ENCODE measurements at regions not wholly inside any gene's neighbourhood (a gene's known extent, or its start where the extent isn't known, plus 50 kb on each side); places are given as distances from the start of the nearest gene placed in this dataset.

GRCh38 chr14:97177635-97178034, 380.5 kb downstream of the VRK1 start:
- DNase-seq (ENCODE audit: low spot score in 2 of 2) (no peak), ATAC-seq (replicated peaks; ENCODE audit: extremely low read depth, poor library complexity, severe bottlenecking) (no peak)
- Mint-ChIP-seq H3K36me3 (ENCODE audit: insufficient read depth) (no peaks in the 10 kb centered on the region), H3K4me3 (no peak overlapping the region), H3K9me3 (no peaks in the 10 kb centered on the region), H3K4me1 (peaks cover 34% of the 10 kb centered on the region), H3K27me3 (no peaks in the 10 kb centered on the region), H3K27ac (ENCODE audit: low read depth) (peak overlapping the region; percentile 70)

GRCh38 chr14:97178781-97179180, 381.6 kb downstream of the VRK1 start:
- Mint-ChIP-seq H3K9me3 (no peaks in the 10 kb centered on the region), H3K27ac (ENCODE audit: low read depth) (no peak overlapping the region), H3K4me1 (peaks cover 34% of the 10 kb centered on the region), H3K27me3 (no peaks in the 10 kb centered on the region), H3K36me3 (ENCODE audit: insufficient read depth) (no peaks in the 10 kb centered on the region), H3K4me3 (no peak overlapping the region)
- ATAC-seq (replicated peaks; ENCODE audit: extremely low read depth, poor library complexity, severe bottlenecking): no peak
- no peak for DNase-seq (ENCODE audit: low spot score in 2 of 2)

GRCh38 chr14:97179573-97179972, 382.4 kb downstream of the VRK1 start:
- Mint-ChIP-seq H3K4me1 (peaks cover 34% of the 10 kb centered on the region), H3K27ac (ENCODE audit: low read depth) (no peak overlapping the region), H3K36me3 (ENCODE audit: insufficient read depth) (no peaks in the 10 kb centered on the region), H3K9me3 (no peaks in the 10 kb centered on the region), H3K4me3 (no peak overlapping the region), H3K27me3 (no peaks in the 10 kb centered on the region)
- no peak for ATAC-seq (replicated peaks; ENCODE audit: extremely low read depth, poor library complexity, severe bottlenecking)
- no peak for DNase-seq (ENCODE audit: low spot score in 2 of 2)

GRCh38 chr14:97180304-97181200, 383.4 kb downstream of the VRK1 start:
- Mint-ChIP-seq H3K36me3 (ENCODE audit: insufficient read depth) (no peaks in the 10 kb centered on the region), H3K27ac (ENCODE audit: low read depth) (no peak overlapping the region), H3K9me3 (no peaks in the 10 kb centered on the region), H3K4me1 (peaks cover 39% of the 10 kb centered on the region), H3K27me3 (no peaks in the 10 kb centered on the region), H3K4me3 (no peak overlapping the region)
- ATAC-seq (replicated peaks; ENCODE audit: extremely low read depth, poor library complexity, severe bottlenecking): no peak
- no peak for DNase-seq (ENCODE audit: low spot score in 2 of 2)

GRCh38 chr14:97185186-97185585, 388.0 kb downstream of the VRK1 start:
- H3K27ac Mint-ChIP-seq (ENCODE audit: low read depth): no peak overlapping the region
- no peak overlapping the region for H3K4me3 Mint-ChIP-seq
- no peaks in the 10 kb centered on the region for H3K27me3 Mint-ChIP-seq

GRCh38 chr14:97187916-97188315, 390.7 kb downstream of the VRK1 start:
- ATAC-seq (replicated peaks; ENCODE audit: extremely low read depth, poor library complexity, severe bottlenecking) (no peak), DNase-seq (ENCODE audit: low spot score in 2 of 2) (no peak)
- no peak overlapping the region for H3K4me3 Mint-ChIP-seq
- H3K4me1 Mint-ChIP-seq: peaks cover 6% of the 10 kb centered on the region
- H3K9me3 Mint-ChIP-seq: no peaks in the 10 kb centered on the region
- peaks cover 17% of the 10 kb centered on the region for H3K27me3 Mint-ChIP-seq
- H3K27ac Mint-ChIP-seq (ENCODE audit: low read depth): no peak overlapping the region
- H3K36me3 Mint-ChIP-seq (ENCODE audit: insufficient read depth): no peaks in the 10 kb centered on the region

More at GRCh38 chr14:97185186-97185585, 388.0 kb downstream of the VRK1 start:
- no peaks in the 10 kb centered on the region for H3K36me3 Mint-ChIP-seq (ENCODE audit: insufficient read depth)
- ATAC-seq (replicated peaks; ENCODE audit: extremely low read depth, poor library complexity, severe bottlenecking) (no peak), DNase-seq (ENCODE audit: low spot score in 2 of 2) (no peak)
- H3K4me1 Mint-ChIP-seq: peaks cover 11% of the 10 kb centered on the region
- no peaks in the 10 kb centered on the region for H3K9me3 Mint-ChIP-seq

GRCh38 chr14:97196336-97196735, 399.2 kb downstream of the VRK1 start:
- Mint-ChIP-seq H3K4me1 (peaks cover 5% of the 10 kb centered on the region), H3K36me3 (ENCODE audit: insufficient read depth) (no peaks in the 10 kb centered on the region), H3K27me3 (peaks cover 62% of the 10 kb centered on the region), H3K9me3 (peaks cover 10% of the 10 kb centered on the region), H3K27ac (ENCODE audit: low read depth) (no peak overlapping the region), H3K4me3 (no peak overlapping the region)
- no peak for DNase-seq (ENCODE audit: low spot score in 2 of 2)
- no peak for ATAC-seq (replicated peaks; ENCODE audit: extremely low read depth, poor library complexity, severe bottlenecking)

- Mint-ChIP-seq H3K4me3 (no peak overlapping the region), H3K4me1 (peaks cover 5% of the 10 kb centered on the region), H3K27ac (ENCODE audit: low read depth) (no peak overlapping the region), H3K9me3 (peaks cover 10% of the 10 kb centered on the region), H3K27me3 (peaks cover 59% of the 10 kb centered on the region), H3K36me3 (ENCODE audit: insufficient read depth) (peaks cover 2% of the 10 kb centered on the region)
- peak; percentile 52 for ATAC-seq (replicated peaks; ENCODE audit: extremely low read depth, poor library complexity, severe bottlenecking)
- no peak for DNase-seq (ENCODE audit: low spot score in 2 of 2)
Observed at GRCh38 chr14:97198813-97199212, 401.6 kb downstream of the VRK1 start.

- no peak overlapping the region for H3K4me3 Mint-ChIP-seq
- peaks cover 2% of the 10 kb centered on the region for H3K36me3 Mint-ChIP-seq (ENCODE audit: insufficient read depth)
- no peak overlapping the region for H3K27ac Mint-ChIP-seq (ENCODE audit: low read depth)
- DNase-seq (ENCODE audit: low spot score in 2 of 2) (no peak), ATAC-seq (replicated peaks; ENCODE audit: extremely low read depth, poor library complexity, severe bottlenecking) (no peak)
- H3K27me3 Mint-ChIP-seq: peaks cover 44% of the 10 kb centered on the region
- peaks cover 6% of the 10 kb centered on the region for H3K9me3 Mint-ChIP-seq
- peaks cover 5% of the 10 kb centered on the region for H3K4me1 Mint-ChIP-seq
Observed at GRCh38 chr14:97200245-97200644, 403.1 kb downstream of the VRK1 start.

GRCh38 chr14:97206916-97207315, 409.7 kb downstream of the VRK1 start:
- no peak overlapping the region for H3K27ac Mint-ChIP-seq (ENCODE audit: low read depth)
- no peaks in the 10 kb centered on the region for H3K4me1 Mint-ChIP-seq
- DNase-seq (ENCODE audit: low spot score in 2 of 2): no peak
- H3K36me3 Mint-ChIP-seq (ENCODE audit: insufficient read depth): peaks cover 2% of the 10 kb centered on the region
- H3K27me3 Mint-ChIP-seq: peaks cover 16% of the 10 kb centered on the region
- no peaks in the 10 kb centered on the region for H3K9me3 Mint-ChIP-seq
- no peak for ATAC-seq (replicated peaks; ENCODE audit: extremely low read depth, poor library complexity, severe bottlenecking)
- no peak overlapping the region for H3K4me3 Mint-ChIP-seq

GRCh38 chr14:97210202-97210601, 413.0 kb downstream of the VRK1 start:
- no peak overlapping the region for H3K27ac Mint-ChIP-seq (ENCODE audit: low read depth)
- H3K27me3 Mint-ChIP-seq: no peaks in the 10 kb centered on the region
- H3K36me3 Mint-ChIP-seq (ENCODE audit: insufficient read depth): no peaks in the 10 kb centered on the region
- no peak overlapping the region for H3K4me3 Mint-ChIP-seq
- H3K9me3 Mint-ChIP-seq: no peaks in the 10 kb centered on the region
- H3K4me1 Mint-ChIP-seq: no peaks in the 10 kb centered on the region
- DNase-seq (ENCODE audit: low spot score in 2 of 2) (no peak), ATAC-seq (replicated peaks; ENCODE audit: extremely low read depth, poor library complexity, severe bottlenecking) (no peak)

GRCh38 chr14:97212399-97212798, 415.2 kb downstream of the VRK1 start:
- H3K9me3 Mint-ChIP-seq: no peaks in the 10 kb centered on the region
- ATAC-seq (replicated peaks; ENCODE audit: extremely low read depth, poor library complexity, severe bottlenecking) (peak; percentile 40), DNase-seq (ENCODE audit: low spot score in 2 of 2) (no peak)
- no peaks in the 10 kb centered on the region for H3K27me3 Mint-ChIP-seq
- no peak overlapping the region for H3K27ac Mint-ChIP-seq (ENCODE audit: low read depth)
- no peaks in the 10 kb centered on the region for H3K4me1 Mint-ChIP-seq
- no peaks in the 10 kb centered on the region for H3K36me3 Mint-ChIP-seq (ENCODE audit: insufficient read depth)
- no peak overlapping the region for H3K4me3 Mint-ChIP-seq

- Mint-ChIP-seq H3K9me3 (no peaks in the 10 kb centered on the region), H3K4me1 (no peaks in the 10 kb centered on the region), H3K27ac (ENCODE audit: low read depth) (peak overlapping the region; percentile 47), H3K27me3 (no peaks in the 10 kb centered on the region), H3K4me3 (no peak overlapping the region), H3K36me3 (ENCODE audit: insufficient read depth) (no peaks in the 10 kb centered on the region)
- ATAC-seq (replicated peaks; ENCODE audit: extremely low read depth, poor library complexity, severe bottlenecking) (no peak), DNase-seq (ENCODE audit: low spot score in 2 of 2) (no peak)
Observed at GRCh38 chr14:97213720-97214119, 416.5 kb downstream of the VRK1 start.

All from central memory CD8-positive, alpha-beta T cell (primary cell).